ENCODE measurements at regions not wholly inside any gene's neighbourhood (a gene's known extent, or its start where the extent isn't known, plus 50 kb on each side); places are given as distances from the start of the nearest gene placed in this dataset.

DNA sequence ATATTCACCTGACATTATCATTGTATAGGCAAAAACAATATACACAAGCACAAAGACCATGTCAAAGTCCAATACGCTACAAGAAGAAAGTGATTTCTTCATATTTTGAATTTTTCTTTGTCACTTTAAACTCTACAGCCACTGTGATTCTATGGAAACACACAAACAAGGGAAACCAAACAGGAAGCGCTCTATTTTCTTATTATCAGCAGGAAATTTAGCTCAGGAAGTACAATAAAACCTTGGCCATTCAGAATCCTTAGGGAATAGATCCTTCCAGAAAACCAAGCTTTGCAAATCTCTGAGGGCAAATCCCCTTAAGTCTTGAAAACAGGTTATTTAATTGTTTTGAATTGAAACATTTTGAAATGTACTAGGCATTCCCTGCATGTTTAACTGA is 336.2 kb downstream of the EPHA4 start:
- Histone ChIP-seq H3K27me3 (no peaks in the 10 kb centered on the region), H3K27ac (no peak overlapping the region), H3K9me3 (no peaks in the 10 kb centered on the region), H3K36me3 (no peaks in the 10 kb centered on the region), H3K4me3 (no peak overlapping the region), H3K4me1 (no peaks in the 10 kb centered on the region)
- TF ChIP-seq, protein P1, sequence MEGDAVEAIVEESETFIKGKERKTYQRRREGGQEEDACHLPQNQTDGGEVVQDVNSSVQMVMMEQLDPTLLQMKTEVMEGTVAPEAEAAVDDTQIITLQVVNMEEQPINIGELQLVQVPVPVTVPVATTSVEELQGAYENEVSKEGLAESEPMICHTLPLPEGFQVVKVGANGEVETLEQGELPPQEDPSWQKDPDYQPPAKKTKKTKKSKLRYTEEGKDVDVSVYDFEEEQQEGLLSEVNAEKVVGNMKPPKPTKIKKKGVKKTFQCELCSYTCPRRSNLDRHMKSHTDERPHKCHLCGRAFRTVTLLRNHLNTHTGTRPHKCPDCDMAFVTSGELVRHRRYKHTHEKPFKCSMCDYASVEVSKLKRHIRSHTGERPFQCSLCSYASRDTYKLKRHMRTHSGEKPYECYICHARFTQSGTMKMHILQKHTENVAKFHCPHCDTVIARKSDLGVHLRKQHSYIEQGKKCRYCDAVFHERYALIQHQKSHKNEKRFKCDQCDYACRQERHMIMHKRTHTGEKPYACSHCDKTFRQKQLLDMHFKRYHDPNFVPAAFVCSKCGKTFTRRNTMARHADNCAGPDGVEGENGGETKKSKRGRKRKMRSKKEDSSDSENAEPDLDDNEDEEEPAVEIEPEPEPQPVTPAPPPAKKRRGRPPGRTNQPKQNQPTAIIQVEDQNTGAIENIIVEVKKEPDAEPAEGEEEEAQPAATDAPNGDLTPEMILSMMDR (IDR thresholded peaks at IDR 0.05): no peak
- ATAC-seq (no peak), DNase-seq (no peak)
- intact Hi-C loops (cut with DNase I): no loop called here

DNA sequence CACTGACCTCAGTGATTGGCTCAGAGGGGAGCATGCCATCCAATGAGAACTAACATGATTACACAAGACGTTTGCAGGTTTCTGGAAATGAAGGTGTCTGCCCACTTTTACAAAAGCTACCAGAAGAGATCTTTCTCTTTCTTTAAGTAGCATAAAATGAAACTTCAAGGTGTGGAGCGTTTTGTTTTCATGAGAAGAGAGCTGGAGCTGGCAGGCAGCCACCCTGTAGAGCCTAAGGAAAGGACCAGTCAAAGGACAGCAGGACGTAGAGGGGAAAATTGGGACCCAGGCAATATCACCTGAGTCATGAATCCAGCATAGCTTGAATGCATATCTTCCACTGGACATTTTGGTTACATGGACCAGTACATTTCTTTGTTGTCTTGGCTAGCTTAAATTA is 331.0 kb downstream of the EPHA4 start:
- Histone ChIP-seq H3K9me3 (no peaks in the 10 kb centered on the region), H3K36me3 (no peaks in the 10 kb centered on the region), H3K27ac (no peak overlapping the region), H3K4me3 (no peak overlapping the region), H3K4me1 (no peaks in the 10 kb centered on the region), H3K27me3 (no peaks in the 10 kb centered on the region)
- no peak for ATAC-seq
- TF ChIP-seq, protein P1 (IDR thresholded peaks at IDR 0.05): no peak
- DNase-seq: no peak
- intact Hi-C loops (cut with DNase I): no loop called here

DNA sequence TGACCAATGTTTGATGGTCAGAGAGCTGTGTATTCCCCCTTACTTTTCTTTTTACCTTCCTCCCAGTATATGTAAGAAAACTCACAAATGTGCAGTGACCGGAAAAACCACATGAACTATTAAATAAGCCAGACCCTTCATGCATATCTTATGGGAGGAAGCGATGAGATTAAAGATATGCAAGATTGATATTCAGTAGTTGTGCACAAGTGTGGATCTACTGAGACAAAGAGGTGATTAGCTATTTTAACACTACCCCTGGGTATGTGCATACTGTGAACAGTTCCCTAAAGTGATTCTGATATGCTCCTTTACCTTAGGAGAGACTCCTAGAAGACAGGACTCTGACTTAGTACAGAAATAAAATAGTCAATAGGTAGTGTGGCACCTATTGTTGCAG is 328.3 kb downstream of the EPHA4 start:
- intact Hi-C loops (cut with DNase I): no loop called here
- no peaks in the 10 kb centered on the region for H3K9me3 ChIP-seq
- no peak overlapping the region for H3K4me3 ChIP-seq
- TF ChIP-seq, protein P1 (IDR thresholded peaks at IDR 0.05): no peak
- DNase-seq: no peak
- no peaks in the 10 kb centered on the region for H3K36me3 ChIP-seq
- no peaks in the 10 kb centered on the region for H3K4me1 ChIP-seq
- H3K27ac ChIP-seq: no peak overlapping the region
- ATAC-seq: no peak
- no peaks in the 10 kb centered on the region for H3K27me3 ChIP-seq

DNA sequence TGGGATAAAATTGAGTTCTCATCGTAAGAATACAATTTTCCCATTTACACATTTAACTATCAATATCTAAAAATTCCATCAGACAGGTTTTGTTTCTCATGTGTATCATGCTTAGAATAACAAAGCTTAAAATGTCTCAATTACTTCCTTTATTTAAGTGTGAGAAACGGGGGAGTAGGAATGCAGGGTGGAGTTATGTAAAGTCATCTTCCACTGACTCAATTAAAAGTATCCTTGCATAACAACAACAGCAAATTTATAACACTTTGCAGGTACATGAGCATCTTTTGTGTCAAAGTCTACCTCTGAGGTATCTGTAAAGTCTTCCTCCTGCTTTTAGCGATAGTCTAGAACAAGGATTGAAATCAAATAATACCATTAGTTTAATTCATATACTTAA is 327.1 kb downstream of the EPHA4 start:
- no peak for ATAC-seq

DNA sequence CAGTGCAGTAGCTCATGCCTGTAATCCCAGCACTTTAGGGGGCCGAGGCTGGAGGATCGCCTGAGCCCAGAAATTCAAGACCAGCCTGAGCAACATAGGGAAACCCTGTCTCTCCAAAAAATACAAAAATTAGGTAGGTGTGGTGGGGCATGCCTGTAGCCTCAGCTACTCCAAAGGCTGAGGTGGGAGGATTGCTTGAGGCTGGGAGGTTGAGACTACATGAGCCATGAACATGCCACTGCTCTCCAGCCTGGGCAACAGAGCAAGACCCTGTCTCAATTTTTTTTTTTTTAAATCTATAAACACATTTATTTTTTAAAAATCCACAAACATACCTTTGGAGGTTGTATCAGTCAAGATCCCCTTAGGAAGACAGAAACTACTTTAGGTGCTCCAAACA is 326.3 kb downstream of the EPHA4 start:
- intact Hi-C loops (cut with DNase I): no loop called here
- Histone ChIP-seq H3K4me1 (no peaks in the 10 kb centered on the region), H3K4me3 (no peak overlapping the region), H3K36me3 (no peaks in the 10 kb centered on the region), H3K9me3 (no peaks in the 10 kb centered on the region), H3K27me3 (no peaks in the 10 kb centered on the region), H3K27ac (no peak overlapping the region)
- no peak for ATAC-seq
- no peak for DNase-seq
- TF ChIP-seq, protein P1 (IDR thresholded peaks at IDR 0.05): no peak

More for the DNA sequence above, 327.1 kb downstream of the EPHA4 start:
- DNase-seq: no peak
- Histone ChIP-seq H3K27ac (no peak overlapping the region), H3K9me3 (no peaks in the 10 kb centered on the region), H3K36me3 (no peaks in the 10 kb centered on the region), H3K4me1 (no peaks in the 10 kb centered on the region), H3K4me3 (no peak overlapping the region), H3K27me3 (no peaks in the 10 kb centered on the region)
- intact Hi-C loops (cut with DNase I): no loop called here
- TF ChIP-seq, protein P1 (IDR thresholded peaks at IDR 0.05): no peak

DNA sequence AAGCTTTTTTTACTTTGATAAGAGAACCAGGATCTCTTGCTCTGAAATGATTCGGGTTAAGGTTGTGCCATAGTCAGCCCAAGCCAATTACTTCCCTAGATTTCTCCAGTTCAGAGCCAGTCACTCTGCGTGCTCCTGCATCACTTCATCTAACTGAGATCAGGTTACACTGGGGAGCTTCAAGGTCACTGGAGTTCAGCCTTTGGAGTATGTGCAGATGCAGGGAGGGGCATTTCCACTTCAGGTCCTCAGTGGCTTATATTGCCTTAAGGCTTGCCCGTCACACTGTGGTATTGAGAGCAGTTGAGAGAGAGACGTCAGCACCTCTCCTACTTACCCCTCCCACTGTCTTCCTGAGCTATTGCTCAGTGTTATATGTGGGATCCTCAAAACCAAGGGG is 317.8 kb downstream of the EPHA4 start:
- no peak overlapping the region for H3K4me3 ChIP-seq
- no peaks in the 10 kb centered on the region for H3K27me3 ChIP-seq
- ATAC-seq (peak; percentile 47), DNase-seq (no peak)
- intact Hi-C loops (cut with DNase I): no loop called here
- no peaks in the 10 kb centered on the region for H3K36me3 ChIP-seq
- H3K9me3 ChIP-seq: no peaks in the 10 kb centered on the region
- H3K27ac ChIP-seq: no peak overlapping the region
- TF ChIP-seq, protein P1 (IDR thresholded peaks at IDR 0.05): no peak
- H3K4me1 ChIP-seq: no peaks in the 10 kb centered on the region

Measured in upper lobe of right lung (tissue), 1 donor.